Stromal cell of bone marrow (primary cell): ENCODE measurements at regions not wholly inside any gene's neighbourhood (a gene's known extent, or its start where the extent isn't known, plus 50 kb on each side); places are given as distances from the start of the nearest gene placed in this dataset.

Experiments
- DNase-seq: peaks from one replicate; pipeline ENCODE4 v3.0.0-alpha.2; 2012; ENCODE audit warnings: low read depth

GRCh38 chr9:1331546-1332038, 281.4 kb downstream of the DMRT2 start:
- no peak for DNase-seq

- DNase-seq = no peak
Observed at GRCh38 chr9:1332156-1332555, 282.0 kb downstream of the DMRT2 start.

- DNase-seq = no peak
Observed at GRCh38 chr9:1335174-1335573, 285.0 kb downstream of the DMRT2 start.

- no peak for DNase-seq
Observed at GRCh38 chr9:1337169-1337568, 287.0 kb downstream of the DMRT2 start.

- no peak for DNase-seq
Observed at GRCh38 chr9:1340390-1340789, 290.2 kb downstream of the DMRT2 start.

GRCh38 chr9:1353291-1353690, 303.1 kb downstream of the DMRT2 start:
- DNase-seq = no peak

DNA sequence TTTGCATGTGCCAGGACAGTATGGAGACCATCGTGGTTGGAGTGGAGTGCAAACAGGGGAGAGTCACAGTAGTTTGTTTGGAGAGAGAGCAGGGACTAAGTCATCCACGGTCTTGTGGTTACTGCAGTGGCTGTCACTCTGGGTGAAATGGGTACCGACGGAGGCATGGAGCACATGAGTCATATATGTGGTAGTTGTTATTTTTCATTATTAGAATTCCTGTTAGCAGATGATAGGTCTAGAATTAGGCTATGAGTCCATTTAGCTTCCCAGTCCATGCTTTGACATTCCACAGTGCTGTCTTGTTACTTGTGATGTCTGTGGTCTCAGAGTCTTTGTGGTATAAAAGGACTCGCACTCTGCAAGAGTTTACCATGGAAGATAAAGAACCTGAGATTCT, 303.9 kb downstream of the DMRT2 start:
- DNase-seq = no peak

DNA sequence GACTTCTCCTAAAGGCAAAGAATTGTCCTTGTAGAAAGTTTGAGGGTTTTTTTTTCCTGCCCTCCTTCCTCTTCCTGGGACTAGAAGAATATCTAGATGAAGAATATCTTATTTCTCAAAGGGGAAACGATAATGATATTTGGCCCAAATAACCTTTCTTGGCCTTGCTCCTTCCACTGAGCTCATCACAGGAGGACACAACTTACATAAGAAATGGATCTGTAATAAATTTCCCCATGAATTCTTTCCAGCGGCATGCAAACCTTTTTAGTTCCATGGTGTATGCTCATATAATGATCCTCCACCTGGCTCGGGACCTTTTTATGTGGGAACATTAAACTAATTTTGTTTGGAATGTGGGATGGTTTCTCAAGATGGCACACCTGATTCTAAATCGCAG, 304.4 kb downstream of the DMRT2 start:
- no peak for DNase-seq

GRCh38 chr9:1355656-1356055, 305.5 kb downstream of the DMRT2 start:
- DNase-seq = no peak

GRCh38 chr9:1362845-1363244, 312.7 kb downstream of the DMRT2 start:
- no peak for DNase-seq

DNA sequence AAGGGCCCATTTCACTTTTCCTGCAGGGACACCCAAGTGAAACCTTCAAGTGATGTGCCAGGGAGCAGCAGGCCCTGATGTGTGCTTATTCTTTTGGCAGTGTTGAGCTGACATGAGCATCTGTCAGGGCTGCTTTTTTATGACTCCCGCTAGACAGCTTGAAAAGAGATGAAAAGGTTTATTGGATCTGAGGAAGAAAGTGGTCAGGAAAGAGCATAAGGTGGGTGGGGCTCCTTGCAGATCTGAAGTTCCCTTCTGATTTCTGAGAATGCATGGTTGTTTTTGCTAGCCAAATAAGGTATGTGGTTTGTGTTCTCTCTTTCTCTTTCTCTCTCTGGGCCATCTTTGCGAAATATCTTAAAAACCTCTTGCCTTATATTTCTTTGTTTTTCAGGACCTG, 316.1 kb downstream of the DMRT2 start:
- no peak for DNase-seq

GRCh38 chr9:1369297-1369696, 319.1 kb downstream of the DMRT2 start:
- no peak for DNase-seq

GRCh38 chr9:1373445-1373844, 323.3 kb downstream of the DMRT2 start:
- DNase-seq = no peak

GRCh38 chr9:1383899-1384455, 333.8 kb downstream of the DMRT2 start:
- no peak for DNase-seq

DNA sequence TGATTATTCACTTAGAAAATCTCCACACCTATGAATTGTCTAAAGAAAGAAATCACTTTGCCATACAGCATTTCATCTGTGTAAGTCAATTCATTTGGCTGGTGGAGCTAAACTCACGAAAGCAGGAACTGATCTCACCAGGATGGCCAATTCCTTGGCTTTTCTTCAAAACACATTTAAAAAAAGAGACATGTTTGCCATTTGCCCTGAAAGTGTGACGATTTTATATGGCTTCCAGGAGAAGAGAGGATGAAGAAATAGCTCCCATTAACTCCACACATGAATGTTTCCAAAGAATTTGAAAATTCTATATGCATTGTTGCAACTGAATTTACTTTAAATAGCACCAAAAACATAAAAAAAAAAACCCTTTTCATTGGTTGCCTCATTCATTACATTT, 334.7 kb downstream of the DMRT2 start:
- no peak for DNase-seq

GRCh38 chr9:1386420-1386819, 336.3 kb downstream of the DMRT2 start:
- no peak for DNase-seq

- DNase-seq = no peak
Observed at GRCh38 chr9:1388216-1388615, 338.1 kb downstream of the DMRT2 start.

GRCh38 chr9:1400983-1401382, 350.8 kb downstream of the DMRT2 start:
- no peak for DNase-seq

GRCh38 chr9:1404940-1405339, 354.8 kb downstream of the DMRT2 start:
- no peak for DNase-seq

DNA sequence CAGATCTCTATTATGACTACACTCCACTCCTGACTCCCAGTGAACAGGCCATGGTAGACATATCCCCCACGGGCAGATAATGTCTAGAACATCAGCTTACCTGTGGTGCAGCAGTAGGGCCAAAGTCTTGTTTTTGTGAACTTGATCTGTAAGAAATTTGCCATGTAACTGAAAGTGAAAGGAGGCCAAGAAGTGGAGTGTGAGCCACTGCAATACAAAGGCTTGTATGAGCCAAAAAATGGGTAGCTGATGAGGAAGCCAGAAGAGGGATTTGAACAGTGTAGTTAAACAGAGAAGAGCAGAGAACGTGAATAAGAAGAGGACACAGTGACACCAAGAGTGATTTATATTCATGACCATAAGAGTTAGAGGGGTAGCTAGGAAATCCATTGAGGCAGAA, 361.7 kb downstream of the DMRT2 start:
- DNase-seq = no peak

GRCh38 chr9:1414711-1415131, 364.6 kb downstream of the DMRT2 start:
- DNase-seq = no peak

GRCh38 chr9:1415146-1415545, 365.0 kb downstream of the DMRT2 start:
- DNase-seq = no peak

DNA sequence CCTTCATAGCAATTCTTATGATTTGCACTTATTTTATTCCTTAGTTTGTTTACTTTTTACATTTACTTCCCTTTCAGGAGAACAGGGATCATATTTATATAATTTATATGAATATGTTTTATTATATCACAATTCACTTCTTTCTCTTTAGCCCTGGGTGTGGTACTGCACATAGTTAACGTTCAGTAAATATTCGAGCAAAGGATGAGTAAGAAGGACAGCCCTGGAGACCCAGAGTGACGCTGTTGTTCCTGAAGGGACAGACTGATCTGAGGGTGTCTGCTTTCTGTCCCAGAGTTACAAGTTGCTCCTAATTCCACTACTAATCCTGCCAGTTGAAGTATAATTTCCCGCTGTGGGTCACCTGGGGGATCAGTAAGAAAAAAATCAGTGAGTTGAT, 366.1 kb downstream of the DMRT2 start:
- no peak for DNase-seq

- DNase-seq = no peak
Observed at GRCh38 chr9:1421436-1421835, 371.3 kb downstream of the DMRT2 start.

GRCh38 chr9:1427875-1428274, 377.7 kb downstream of the DMRT2 start:
- DNase-seq = no peak
